ENCODE measurements at regions not wholly inside any gene's neighbourhood (a gene's known extent, or its start where the extent isn't known, plus 50 kb on each side); places are given as distances from the start of the nearest gene placed in this dataset.

GRCh38 chr14:100440758-100441203, 117.6 kb downstream of the SLC25A47 start:
- TF ChIP-seq CTCF (IDR thresholded peaks at IDR 0.05; ENCODE audit: insufficient read depth, low read depth, low read length) (no peak), EZH2 (IDR thresholded peaks at IDR 0.05; ENCODE audit: insufficient read depth, low read length) (no peak)
